ENCODE measurements at regions not wholly inside any gene's neighbourhood (a gene's known extent, or its start where the extent isn't known, plus 50 kb on each side); places are given as distances from the start of the nearest gene placed in this dataset.
"Not testable (repeated sequence)": the region's sequence is repeated elsewhere in the genome, so short reads cannot be mapped to it uniquely, and the experiment has no call there.

- H3K9ac ChIP-seq (ENCODE audit: extremely low read depth, low read length, poor library complexity, severe bottlenecking): no peak overlapping the region
- H3K4me3 Mint-ChIP-seq: no peak overlapping the region
- H3K27ac ChIP-seq (ENCODE audit: low read depth, low read length): no peak overlapping the region
- no peak for TF ChIP-seq CTCF (conservative IDR thresholded peaks at IDR 0.05)
- no peak overlapping the region for H3K27ac Mint-ChIP-seq
- no peak overlapping the region for H3K4me3 ChIP-seq (ENCODE audit: low read length)
- H3K9me3 Mint-ChIP-seq: no peaks in the 10 kb centered on the region
- peaks cover 2% of the 10 kb centered on the region for H3K4me1 Mint-ChIP-seq
- no peaks in the 10 kb centered on the region for H3K27me3 ChIP-seq (ENCODE audit: control insufficient read depth, insufficient read depth, low read length, poor library complexity, severe bottlenecking)
- H3K9me3 ChIP-seq (ENCODE audit: control insufficient read depth, low read length): no peaks in the 10 kb centered on the region
- no peaks in the 10 kb centered on the region for H3K36me3 Mint-ChIP-seq (ENCODE audit: low read depth)
- WGBS, 2 experiments (ENCODE audit: insufficient coverage in 1 of 2, insufficient read length in 1 of 2): 85 to 97% methylated on average over 4 of the region's 4 CpGs
- H3K27me3 Mint-ChIP-seq (ENCODE audit: insufficient read depth): no peaks in the 10 kb centered on the region
- DNase-seq: no peak
- no peaks in the 10 kb centered on the region for H3K36me3 ChIP-seq (ENCODE audit: control insufficient read depth, insufficient read depth, low read length)
- H3K4me1 ChIP-seq (ENCODE audit: control insufficient read depth, insufficient read depth, low read length): no peaks in the 10 kb centered on the region
Observed at GRCh38 chr2:163970058-163970813, 234.4 kb upstream of the FIGN start.

DNA sequence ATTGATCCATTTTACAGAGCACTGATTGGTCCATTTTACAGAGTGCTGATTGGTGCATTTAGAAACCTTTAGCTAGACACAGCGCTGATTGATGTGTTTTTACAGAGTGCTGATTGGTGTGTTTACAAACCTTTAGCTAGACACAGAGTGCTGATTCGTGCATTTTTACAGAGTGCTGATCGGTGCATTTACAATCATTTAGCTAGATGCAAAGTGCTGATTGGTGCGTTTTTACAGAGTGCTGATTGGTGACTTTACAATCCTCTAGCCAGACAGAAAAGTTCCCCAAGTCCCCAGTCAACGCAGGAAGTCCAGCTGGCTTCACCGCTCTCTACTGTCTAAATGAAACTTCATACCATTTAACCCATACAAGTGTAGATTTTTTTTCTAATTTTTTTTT is 228.5 kb upstream of the FIGN start:
- H3K27ac ChIP-seq (ENCODE audit: low read depth, low read length); H3K9me3 Mint-ChIP-seq; H3K36me3 Mint-ChIP-seq (ENCODE audit: low read depth); H3K27ac Mint-ChIP-seq; H3K27me3 Mint-ChIP-seq (ENCODE audit: insufficient read depth); H3K9me3 ChIP-seq (ENCODE audit: control insufficient read depth, low read length); H3K36me3 ChIP-seq (ENCODE audit: control insufficient read depth, insufficient read depth, low read length); H3K27me3 ChIP-seq (ENCODE audit: control insufficient read depth, insufficient read depth, low read length, poor library complexity, severe bottlenecking); H3K9ac ChIP-seq (ENCODE audit: extremely low read depth, low read length, poor library complexity, severe bottlenecking); DNase-seq; H3K4me3 Mint-ChIP-seq; H3K4me1 ChIP-seq (ENCODE audit: control insufficient read depth, insufficient read depth, low read length); H3K4me3 ChIP-seq (ENCODE audit: low read length); H3K4me1 Mint-ChIP-seq: not testable (repeated sequence)
- WGBS, 2 experiments (ENCODE audit: insufficient coverage in 1 of 2, insufficient read length in 1 of 2): 80 to 98% methylated on average over 4 to 6 of the region's 6 CpGs

- no peaks in the 10 kb centered on the region for H3K9me3 Mint-ChIP-seq
- no peaks in the 10 kb centered on the region for H3K36me3 Mint-ChIP-seq (ENCODE audit: low read depth)
- no peak overlapping the region for H3K27ac Mint-ChIP-seq
- no peak overlapping the region for H3K4me3 Mint-ChIP-seq
- H3K9ac ChIP-seq (ENCODE audit: extremely low read depth, low read length, poor library complexity, severe bottlenecking): no peak overlapping the region
- WGBS, 2 experiments (ENCODE audit: insufficient coverage in 1 of 2, insufficient read length in 1 of 2): 94 to 95% methylated on average over 4 to 5 of the region's 5 CpGs
- no peak for TF ChIP-seq CTCF (conservative IDR thresholded peaks at IDR 0.05)
- peaks cover 13% of the 10 kb centered on the region for H3K9me3 ChIP-seq (ENCODE audit: control insufficient read depth, low read length)
- H3K27me3 ChIP-seq (ENCODE audit: control insufficient read depth, insufficient read depth, low read length, poor library complexity, severe bottlenecking): no peaks in the 10 kb centered on the region
- no peak overlapping the region for H3K27ac ChIP-seq (ENCODE audit: low read depth, low read length)
- no peaks in the 10 kb centered on the region for H3K4me1 Mint-ChIP-seq
- no peaks in the 10 kb centered on the region for H3K36me3 ChIP-seq (ENCODE audit: control insufficient read depth, insufficient read depth, low read length)
- no peak overlapping the region for H3K4me3 ChIP-seq (ENCODE audit: low read length)
- H3K27me3 Mint-ChIP-seq (ENCODE audit: insufficient read depth): no peaks in the 10 kb centered on the region
- no peak for DNase-seq
- no peaks in the 10 kb centered on the region for H3K4me1 ChIP-seq (ENCODE audit: control insufficient read depth, insufficient read depth, low read length)
Observed at GRCh38 chr2:163953390-163953907, 217.6 kb upstream of the FIGN start.

DNA sequence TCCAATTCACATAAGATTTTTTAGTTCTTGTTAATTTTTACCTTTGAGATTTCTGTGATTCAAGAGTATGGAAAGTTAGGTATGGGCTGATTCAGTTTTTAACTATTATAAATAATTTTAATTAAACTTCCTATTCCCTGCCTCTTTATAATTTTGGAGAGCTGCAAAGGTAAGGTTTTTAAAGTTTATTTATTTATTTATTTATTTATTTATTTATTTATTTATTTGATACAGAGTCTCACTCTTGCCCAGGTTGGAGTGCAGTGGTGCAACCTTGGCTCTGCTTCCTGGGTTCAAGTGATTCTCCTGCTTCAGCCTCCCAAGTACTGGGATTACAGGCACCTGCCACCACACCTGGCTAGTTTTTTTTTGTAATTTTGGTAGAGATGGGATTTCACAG is 215.5 kb upstream of the FIGN start:
- Mint-ChIP-seq H3K27ac (no peak overlapping the region), H3K4me1 (no peaks in the 10 kb centered on the region), H3K4me3 (no peak overlapping the region), H3K9me3 (no peaks in the 10 kb centered on the region), H3K27me3 (ENCODE audit: insufficient read depth) (no peaks in the 10 kb centered on the region), H3K36me3 (ENCODE audit: low read depth) (no peaks in the 10 kb centered on the region)
- no peak overlapping the region for H3K9ac ChIP-seq (ENCODE audit: extremely low read depth, low read length, poor library complexity, severe bottlenecking)
- H3K27me3 ChIP-seq (ENCODE audit: control insufficient read depth, insufficient read depth, low read length, poor library complexity, severe bottlenecking): no peaks in the 10 kb centered on the region
- no peak for DNase-seq
- H3K27ac ChIP-seq (ENCODE audit: low read depth, low read length): no peak overlapping the region
- no peak overlapping the region for H3K4me3 ChIP-seq (ENCODE audit: low read length)
- H3K36me3 ChIP-seq (ENCODE audit: control insufficient read depth, insufficient read depth, low read length): no peaks in the 10 kb centered on the region
- no peaks in the 10 kb centered on the region for H3K4me1 ChIP-seq (ENCODE audit: control insufficient read depth, insufficient read depth, low read length)
- H3K9me3 ChIP-seq (ENCODE audit: control insufficient read depth, low read length): peaks cover 13% of the 10 kb centered on the region
- no peak for TF ChIP-seq CTCF (conservative IDR thresholded peaks at IDR 0.05)

Data from endodermal cell (in vitro differentiated cells).